ENCODE measurements at regions not wholly inside any gene's neighbourhood (a gene's known extent, or its start where the extent isn't known, plus 50 kb on each side); places are given as distances from the start of the nearest gene placed in this dataset.

- no peak for TF ChIP-seq POLR2A (IDR thresholded peaks at IDR 0.05; ENCODE audit: extremely low read depth, insufficient read length)
- TF ChIP-seq CTCF (IDR thresholded peaks at IDR 0.05; ENCODE audit: low read depth, low read length), result no peak
- TF ChIP-seq MAX (IDR thresholded peaks at IDR 0.05; ENCODE audit: low read depth, low read length), result peak; percentile 45; the same call in 1 of the 2 replicates
Measured at GRCh38 chr2:64296140-64296480, 151.9 kb upstream of the PELI1 start.
